Activated T-cell treated with anti-CD3 and anti-CD28 coated beads for 48 hours (primary cell): ENCODE measurements at regions not wholly inside any gene's neighbourhood (a gene's known extent, or its start where the extent isn't known, plus 50 kb on each side); places are given as distances from the start of the nearest gene placed in this dataset.

ENCODE experiments used
- DNase-seq: peaks from one replicate; pipeline ENCODE4 v3.0.0-alpha.2; 2020; ENCODE audit warnings: low read depth

DNA sequence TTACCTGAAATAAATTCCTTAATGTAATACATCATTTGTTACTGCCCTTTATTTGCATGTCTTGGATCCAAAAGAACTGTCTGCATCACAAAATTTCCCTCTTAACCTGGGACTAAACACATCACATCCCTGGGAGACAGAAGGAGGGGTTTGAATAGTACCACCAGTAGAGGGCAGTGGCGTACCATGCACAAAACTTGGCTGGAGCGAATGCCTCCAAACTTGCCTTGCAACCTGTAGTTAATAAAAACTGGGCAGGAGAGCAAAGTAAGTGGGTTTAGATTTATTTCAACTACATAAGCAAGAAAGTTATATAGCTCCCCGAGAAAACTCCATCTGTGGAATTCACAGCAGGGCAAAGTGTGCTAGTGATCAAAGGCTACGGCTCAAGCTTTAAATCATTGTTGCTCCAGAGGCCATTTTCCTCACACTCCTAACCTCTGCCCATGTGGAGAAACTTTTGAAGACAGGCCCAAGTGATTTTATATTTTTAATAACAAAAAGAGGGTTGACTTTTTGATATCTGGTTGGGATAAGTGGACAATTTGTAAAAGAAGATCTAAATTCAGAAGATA lies 1176.7 kb upstream of the SEL1L start:
- peak; percentile 18 for DNase-seq

DNA sequence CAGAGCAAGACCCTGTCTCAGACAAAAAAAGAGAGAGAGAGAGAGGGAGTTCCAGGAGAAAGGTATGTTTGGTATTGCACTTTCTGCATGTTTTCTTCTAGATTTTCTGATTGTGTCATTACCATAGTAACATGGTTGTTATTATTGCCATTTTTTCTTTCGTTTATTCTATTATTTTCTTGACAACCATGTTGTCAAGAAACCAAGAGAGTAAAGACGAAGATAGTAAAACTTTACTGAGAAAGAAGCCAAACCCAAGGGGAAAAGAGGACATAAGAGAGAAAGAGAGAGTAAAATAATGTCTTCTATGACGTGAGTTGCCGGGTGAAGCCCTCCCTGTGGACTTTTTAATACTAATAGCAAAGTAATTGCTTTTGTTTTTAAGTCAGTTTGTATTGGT lies 1186.0 kb upstream of the SEL1L start:
- DNase-seq: no peak

DNA sequence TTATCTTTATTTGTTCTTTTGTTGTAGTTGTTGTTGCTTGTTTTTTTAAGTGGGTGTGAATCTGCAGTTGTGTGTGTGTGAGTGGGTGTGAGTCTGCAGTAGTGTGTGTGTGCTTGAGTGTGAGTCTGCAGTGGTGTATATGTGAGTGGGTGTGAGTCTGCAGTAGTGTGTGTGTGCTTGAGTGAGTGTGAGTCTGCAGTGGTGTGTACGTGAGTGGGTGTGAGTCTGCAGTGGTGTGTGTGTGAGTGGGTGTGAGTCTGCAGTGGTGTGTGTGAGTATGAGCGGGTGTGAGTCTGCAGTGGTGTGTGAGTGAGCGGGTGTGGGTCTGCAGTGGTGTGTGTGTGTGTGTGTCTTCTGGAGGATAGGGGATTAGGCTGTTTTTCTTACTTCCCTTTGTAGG lies 1186.8 kb upstream of the SEL1L start:
- no peak for DNase-seq

DNA sequence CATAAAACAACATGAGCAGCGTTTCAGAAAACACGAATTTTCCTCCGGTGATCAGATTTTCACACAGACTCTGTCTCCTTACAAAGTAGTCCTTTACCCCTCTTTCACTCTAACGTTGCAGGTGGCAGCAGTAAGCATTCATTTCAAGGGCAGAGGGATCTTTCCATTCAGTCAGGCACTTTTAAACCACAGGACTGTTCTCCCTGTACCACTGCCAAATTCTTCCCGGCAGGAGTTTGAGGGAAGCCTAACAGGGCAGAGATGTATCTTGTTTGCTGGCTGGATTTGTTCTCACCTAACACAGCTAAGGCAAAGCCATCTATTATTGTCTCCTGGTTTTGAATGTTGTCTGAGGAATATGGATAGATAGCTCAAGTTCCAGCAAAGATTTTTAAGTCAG lies 1187.3 kb upstream of the SEL1L start:
- no peak for DNase-seq

DNA sequence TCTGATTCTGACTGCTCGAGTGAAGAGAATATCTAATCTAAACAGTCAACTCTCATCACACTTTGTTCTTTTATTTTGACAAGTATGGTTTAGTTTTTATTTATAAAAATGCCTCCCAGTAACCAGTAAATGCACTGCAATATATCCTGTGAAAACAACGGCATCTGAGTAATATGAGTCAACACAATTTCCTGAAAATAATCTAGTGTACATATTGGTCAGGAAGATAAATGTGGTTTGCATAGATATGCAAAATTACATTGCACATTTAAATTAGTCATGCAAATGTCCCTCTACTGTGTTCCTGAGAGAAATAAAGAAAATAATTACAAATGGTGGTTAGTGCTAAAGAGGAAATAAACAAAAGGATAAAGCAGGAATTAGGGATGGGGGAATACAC lies 1190.7 kb upstream of the SEL1L start:
- DNase-seq: no peak

DNA sequence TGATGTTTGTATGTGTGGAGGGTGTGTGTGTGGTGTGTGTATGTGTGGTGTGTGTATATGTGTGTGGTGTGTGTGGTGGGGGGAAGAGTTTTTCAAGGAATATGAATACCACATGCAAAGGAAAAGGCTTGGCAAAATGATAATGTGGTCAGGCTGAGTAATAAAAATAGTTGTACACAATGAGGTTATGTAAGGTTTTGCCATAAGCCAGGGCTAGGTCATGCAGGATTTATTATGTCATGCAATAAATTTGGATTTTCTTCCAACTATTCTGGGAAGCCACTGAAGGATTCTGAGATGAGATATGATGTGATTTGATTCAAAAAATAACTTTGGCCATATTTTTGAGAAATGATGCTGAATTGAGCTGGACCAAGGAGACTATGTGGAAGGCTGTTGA lies 1191.6 kb upstream of the SEL1L start:
- DNase-seq: no peak

DNA sequence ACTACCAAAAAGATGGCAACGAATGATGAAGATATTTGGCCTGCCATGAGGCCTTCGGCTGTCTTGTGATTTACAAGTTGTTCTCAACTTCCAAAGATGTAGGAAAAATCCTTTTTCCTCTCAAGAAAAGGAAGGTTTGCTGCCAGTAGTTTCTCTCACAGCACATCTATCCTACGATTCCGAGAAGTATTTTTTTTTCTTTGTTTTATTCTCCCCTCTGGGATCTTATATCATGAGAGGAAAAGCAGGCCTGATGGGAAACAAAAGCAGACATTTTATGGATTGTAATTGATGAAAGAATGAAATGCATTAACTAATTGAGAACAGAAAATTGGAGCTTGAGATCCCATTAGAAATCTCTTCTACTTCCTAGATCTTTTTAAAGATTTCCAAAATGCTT lies 1197.9 kb upstream of the SEL1L start:
- DNase-seq: no peak

DNA sequence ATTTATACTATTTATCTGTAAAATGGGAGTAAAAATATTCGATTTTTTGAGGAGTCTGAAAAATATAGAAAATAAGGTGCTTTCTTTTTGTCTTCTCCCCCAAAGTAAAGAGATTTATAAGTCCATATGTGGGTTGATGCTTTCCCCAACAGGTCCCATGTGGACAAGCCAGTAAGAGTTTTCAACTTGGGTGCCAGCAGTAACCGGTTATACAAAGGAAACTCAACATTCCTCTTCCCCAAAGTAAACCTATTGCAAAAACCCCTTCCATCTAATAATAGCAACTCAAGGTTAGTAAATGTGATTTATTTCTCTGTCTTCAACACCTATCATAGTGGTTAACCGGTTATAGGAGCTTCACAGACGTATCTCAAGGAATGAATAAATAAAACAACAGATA lies 1206.9 kb upstream of the SEL1L start:
- no peak for DNase-seq

DNA sequence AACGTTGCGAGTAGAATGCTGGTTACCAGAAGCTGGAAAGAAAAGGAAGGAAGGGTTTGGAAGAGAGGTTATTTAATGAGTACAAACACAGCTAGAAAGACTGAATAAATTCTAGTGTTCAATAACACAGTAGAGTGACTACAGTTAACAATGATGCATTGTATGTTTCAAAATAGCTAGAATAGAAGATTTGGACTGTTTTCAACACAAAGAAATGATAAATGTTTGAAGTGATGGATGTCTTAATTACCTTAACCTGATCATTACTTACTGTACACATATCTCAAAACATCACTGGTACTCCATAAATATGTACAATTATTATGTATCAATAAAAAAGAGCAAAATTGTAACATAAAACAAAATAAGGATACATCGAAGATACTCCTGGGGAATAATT lies 1221.8 kb upstream of the SEL1L start:
- no peak for DNase-seq

DNA sequence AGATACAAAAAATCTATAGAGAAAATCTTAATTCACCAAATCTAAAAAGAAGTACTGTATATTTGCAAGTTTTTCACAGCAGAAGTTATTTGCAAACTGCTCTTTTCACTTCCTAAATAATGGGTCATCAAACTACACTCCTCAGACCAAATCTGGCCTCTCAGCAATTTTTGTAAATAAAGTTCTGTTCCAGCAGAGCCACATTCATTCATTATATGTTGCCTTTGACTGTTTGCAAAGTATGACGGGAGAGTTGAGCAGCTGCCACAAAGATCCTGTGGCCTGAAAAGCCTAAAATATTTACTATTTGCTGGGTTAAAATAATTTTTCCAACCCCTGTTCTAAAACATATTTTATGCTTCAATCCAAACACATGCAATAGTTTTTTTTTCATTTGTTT lies 1222.3 kb upstream of the SEL1L start:
- DNase-seq: no peak

DNA sequence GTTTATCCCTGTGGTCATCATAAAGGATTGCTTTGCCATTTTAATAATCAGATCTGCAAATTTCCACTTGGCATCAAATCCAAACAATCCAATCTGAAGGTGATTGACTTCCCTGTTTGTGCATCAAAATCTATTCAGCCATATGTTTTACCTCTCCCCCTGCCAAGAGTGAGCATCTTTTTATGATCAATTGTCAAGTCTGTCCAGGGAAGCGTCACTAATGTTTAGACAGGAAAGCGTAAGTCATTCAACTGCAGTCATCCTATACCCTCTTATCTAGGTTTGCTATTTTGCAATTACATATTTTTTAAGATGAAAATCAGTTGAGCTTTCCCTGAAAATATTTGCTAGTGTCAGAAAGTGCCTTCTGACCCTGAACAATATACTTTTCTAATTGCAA lies 1224.1 kb upstream of the SEL1L start:
- no peak for DNase-seq

DNA sequence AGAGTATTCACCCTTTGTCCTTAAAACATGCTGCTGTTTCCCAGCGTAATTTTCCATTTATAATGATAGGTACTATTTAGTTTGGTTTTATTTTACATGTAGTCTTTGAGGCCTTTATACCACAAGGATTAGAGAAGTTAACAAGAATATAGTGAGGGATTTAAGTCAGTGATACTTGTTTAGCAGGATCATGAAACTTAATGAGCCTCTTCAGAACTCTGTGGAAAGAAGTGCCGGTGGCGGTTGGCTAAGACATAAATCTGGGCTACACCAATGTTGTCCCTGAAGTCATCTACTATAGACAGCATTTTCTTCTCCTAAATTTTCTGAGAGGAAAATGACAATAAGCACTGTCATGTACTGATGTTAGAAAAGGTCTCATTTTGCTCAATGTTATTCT lies 1226.0 kb upstream of the SEL1L start:
- DNase-seq: no peak

DNA sequence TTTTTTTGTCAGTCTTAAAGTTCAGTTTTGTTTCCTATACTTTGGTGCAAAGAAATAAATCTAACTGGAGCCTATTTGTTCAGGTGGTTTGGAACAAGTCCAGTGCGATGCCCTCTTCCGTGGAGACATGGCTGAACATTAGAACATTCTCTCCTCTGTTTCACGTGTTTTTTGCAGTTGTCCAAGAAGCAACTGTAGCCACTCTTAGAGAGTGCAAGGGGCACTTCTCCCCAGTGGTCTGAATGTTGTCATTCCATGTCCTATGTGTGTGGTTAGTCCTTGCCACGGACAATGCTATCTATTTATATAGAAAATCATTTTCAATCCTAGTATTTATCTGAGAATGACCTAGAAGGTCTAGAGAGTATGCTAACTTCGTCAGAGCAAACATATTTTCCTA lies 1232.5 kb upstream of the SEL1L start:
- no peak for DNase-seq

DNA sequence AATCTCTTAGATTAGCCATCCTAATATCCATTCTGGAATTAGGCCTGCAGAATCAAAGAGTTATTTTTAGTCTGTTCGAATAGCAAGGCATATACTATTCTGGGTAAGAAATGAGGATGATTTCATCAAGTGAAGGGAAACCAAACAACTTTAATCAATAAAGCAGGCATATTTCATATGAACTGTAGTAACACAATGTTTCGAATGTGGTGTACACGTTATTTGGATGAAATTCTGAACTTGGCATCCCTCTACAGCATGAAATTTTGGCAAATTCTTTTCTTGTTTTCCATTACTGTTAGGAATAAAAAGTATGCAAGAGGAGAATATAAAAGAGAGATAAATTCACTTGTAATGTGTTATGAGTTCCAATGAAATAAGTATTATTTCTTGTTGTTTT lies 1233.3 kb upstream of the SEL1L start:
- no peak for DNase-seq

DNA sequence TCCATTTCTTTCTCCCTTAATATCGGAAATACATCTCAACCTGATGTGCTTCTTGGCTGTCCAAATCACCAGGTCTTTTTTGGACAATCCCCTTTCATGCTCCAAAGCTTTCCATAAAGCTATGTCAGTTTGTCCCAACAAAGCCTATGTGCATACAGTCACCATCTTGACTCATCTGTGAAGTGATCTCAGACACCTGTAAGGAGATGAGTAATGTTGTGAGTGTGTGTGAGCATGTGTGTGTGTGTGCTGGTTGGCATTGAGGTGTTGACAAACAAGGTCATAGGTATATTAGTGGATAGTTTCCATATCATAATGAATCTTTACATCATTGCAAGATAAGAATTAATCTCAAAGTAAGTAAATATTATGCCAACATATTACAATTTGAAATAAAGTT lies 1243.3 kb upstream of the SEL1L start:
- no peak for DNase-seq

DNA sequence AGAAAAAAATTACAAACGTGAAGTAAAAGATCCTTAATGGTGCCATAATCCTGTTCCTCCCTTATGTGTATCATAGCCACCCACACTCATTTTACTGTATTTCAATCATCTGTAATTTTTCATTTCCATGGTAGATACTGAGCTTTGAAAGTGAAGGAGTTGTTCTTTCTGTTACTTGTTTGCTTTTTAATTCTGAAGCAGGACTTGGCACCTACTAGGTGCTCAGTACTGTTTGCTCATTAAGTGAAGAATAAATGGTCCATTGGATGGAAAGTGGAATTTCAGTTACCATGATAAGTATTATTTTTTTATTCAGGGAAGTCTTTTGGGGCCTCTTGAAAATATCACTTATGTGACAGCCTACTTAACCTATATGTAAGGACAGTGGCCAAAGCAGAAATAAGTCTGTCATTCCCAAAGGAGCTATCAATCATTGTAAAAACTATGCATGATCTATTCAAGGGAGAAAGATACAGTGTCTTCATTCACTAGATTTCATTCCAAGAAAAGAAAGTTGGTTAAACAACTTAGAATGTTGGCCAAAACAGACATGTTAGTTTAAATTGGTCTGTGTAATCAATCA lies 1244.4 kb upstream of the SEL1L start:
- DNase-seq: no peak

DNA sequence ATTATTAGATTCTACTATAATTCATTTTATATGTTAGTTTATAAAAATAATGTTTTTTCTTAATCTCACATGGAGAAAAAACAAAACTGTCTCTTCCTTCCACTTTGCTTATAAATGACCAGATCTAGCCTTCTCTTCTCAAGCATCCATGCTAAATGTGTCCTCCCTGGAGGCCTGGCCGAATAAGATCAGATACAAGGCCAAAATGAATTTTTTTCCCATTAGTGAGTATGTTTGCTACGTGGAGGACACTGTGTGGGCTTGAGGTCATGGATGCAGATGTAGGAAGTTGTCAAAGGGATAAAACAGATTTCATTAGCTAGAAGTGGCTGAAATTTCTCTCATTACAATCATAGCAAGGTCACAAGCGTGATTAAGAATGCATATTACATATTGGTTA lies 1244.9 kb upstream of the SEL1L start:
- DNase-seq: no peak

DNA sequence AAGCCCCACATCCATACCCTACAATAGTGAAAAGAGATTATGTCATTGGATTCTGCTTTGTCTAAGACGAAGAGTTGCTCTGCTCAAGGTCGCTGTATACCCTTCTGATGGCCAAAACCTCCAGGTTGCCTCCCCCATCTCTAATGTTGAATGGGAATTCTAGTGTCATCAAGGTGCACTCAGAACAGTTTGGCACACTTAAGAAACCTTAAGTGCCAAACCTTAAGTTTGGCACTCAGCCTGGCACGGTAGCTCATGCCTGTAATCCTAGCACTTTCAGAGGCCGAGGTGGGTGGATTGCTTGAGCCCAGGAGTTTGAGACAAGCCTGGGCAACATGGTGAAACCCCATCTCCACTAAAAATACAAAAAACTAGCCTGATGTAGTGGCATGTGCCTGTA lies 1245.6 kb upstream of the SEL1L start:
- no peak for DNase-seq

DNA sequence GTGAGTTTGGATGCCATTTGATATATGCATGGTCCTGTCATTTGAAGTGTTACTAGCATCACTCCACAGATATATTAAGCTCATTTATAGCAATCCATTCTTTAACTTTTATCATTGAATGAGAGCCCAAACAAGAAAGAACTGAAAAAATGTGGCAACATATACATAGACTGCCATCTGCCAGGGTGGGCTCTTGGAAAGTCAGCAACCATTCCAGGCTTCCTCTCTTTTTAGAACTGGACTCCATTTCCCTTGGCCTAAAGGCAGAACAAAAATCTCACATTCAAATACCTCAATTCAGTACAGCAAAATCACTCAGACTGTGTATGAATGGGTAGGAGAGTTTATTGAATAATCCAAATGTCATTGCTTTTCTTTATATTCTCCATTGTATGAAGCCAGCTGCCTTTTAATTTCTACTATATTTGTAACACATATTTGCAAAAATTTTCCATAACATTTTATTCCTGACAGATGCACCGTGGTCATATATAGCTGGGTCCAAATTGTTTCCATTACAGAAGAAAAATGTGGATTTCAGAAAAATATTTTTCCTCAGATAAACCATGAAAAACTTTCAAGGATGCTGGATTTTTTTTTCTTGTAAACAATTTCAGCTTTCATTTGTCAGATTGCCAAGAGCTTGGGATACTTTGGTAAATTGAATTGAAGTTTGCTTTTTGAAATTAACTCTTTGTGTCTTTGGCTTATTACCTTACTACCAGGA lies 1252.3 kb upstream of the SEL1L start:
- DNase-seq: no peak

DNA sequence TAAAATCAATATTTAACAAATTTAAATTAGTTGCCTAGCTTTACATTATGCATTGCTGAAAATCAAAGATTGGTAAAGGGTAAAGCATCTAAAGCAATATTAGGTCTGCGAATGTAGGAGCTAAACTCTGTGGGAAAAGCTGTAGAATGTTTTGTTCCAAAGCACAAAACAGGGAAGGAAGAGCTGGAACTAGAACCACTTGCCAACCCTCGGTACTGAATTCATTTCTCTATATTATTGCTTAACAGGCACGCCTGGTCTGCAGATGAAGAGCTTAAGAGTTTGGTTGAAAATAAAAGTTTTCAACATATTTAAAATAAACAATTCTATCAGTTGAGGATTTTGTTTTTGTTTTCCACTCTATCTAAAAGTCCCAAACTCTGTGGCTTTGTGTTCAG lies 1252.8 kb upstream of the SEL1L start:
- DNase-seq: no peak

DNA sequence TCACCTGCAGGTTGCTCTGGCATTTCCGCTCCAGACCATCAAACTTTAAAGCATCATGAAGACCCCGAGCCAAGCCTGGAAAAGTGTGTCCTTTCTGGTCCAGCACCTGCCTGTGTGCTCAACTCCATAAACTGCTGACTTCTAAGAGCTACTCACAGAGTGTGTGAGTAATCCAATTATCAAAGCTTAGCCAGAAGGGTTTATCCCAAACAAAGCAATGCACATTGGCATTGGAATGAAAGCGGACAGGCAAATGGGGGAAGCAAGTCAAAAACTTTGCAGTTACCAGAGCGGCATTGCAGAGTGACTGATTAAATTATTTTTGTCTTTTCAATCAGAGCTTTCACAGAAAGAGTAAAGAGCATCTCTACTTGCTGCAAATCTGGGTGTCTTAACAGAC lies 1262.4 kb upstream of the SEL1L start:
- DNase-seq: no peak

DNA sequence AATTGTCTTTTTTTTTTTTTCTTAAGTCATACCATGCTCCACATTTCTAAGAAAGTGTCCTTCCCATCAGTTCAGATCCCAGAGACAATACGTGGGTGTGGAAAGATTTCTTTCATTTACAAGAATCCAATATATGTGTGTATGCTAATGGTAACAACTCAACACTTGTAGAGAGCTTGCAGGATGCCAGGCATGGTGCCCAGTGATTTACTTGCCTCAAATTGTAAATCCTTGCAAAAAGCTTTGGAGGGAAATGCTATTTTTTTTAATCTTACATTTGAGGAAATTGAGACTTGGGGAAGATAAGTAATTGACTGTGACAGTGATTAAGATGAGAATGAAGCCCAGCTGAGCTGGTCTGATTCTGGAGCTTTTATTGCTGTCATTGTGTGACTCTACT lies 1264.6 kb upstream of the SEL1L start:
- no peak for DNase-seq

DNA sequence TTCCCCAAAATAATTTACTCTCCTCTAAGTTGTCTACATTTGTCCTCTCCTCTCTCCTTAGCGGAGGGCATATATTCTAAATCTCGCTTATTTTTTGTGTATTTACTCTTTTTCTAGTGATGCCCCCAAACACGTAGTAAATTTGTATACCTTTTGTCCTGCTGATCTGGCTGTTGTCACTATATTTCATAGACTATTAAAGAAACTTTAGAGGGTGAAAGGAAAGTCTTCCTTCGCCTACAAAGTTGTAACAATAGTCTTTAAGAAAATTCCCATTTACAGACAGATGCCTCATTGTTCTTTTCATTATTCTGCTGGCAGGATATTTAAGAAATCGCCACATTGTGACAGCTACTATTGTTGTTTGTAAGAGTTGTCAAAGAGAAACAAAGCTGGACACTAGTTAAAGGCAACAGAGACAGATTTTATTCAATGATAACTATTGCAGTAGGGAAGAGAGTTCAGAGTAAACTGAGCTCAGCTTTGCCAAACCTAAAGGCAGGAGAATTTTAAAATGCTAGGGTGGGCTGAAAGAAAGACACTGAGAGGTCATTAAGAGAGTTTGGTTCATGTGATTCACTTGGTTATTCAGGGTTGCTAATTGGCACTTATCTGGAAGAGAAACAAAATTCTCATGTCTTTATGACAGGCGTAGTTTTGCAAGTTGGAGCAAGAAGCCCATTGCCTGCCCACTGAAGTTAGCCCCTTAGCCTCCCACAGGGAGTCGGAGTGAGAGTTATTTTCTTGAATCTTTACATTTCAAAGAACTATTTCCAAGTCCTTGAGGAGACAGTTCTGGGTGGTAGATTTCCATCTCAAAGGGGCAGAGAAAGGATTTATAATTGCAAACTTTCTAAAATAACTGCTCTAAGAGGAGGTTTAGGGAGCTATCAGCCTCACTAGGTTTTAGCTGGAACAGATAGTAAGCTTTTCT lies 1272.5 kb upstream of the SEL1L start:
- DNase-seq: no peak
